CD4-positive, CD25-positive, alpha-beta regulatory T cell (primary cell): ENCODE measurements at regions not wholly inside any gene's neighbourhood (a gene's known extent, or its start where the extent isn't known, plus 50 kb on each side); places are given as distances from the start of the nearest gene placed in this dataset.

Source experiments
- ATAC-seq, 2 donors: fragments of 150-1000 bp; cut with Tn5 transposase; one replicate each; pipeline ENCODE4 v1.10.0; 2021; ENCODE audit warnings: low read depth in 2 of 2, moderate number of reproducible peaks in 2 of 2, moderate library complexity in 1 of 2
- DNase-seq, 3 donors: peaks; one replicate each; pipeline versions ENCODE4 v3.0.0 to v3.0.0-alpha.2; 2012 to 2022; ENCODE audit warnings: mixed read lengths in 1 of 3
- H3K27ac ChIP-seq: one replicate; pipeline ENCODE4 v1.7.0; 2013; ENCODE audit warnings: mild to moderate bottlenecking, low read length; ENCODE audit not compliant: insufficient read depth, poor library complexity, severe bottlenecking
- H3K27me3 ChIP-seq: one replicate; pipeline ENCODE4 v1.7.0; 2013; ENCODE audit warnings: low read length; ENCODE audit not compliant: control insufficient read depth, insufficient read depth
- H3K36me3 ChIP-seq: one replicate; pipeline ENCODE4 v1.7.0; 2013; ENCODE audit warnings: mild to moderate bottlenecking, low read length, moderate library complexity; ENCODE audit not compliant: control insufficient read depth, insufficient read depth
- H3K4me1 ChIP-seq: 2 replicates; pipeline ENCODE4 v1.7.0; 2013; ENCODE audit warnings: mild to moderate bottlenecking, low read length; ENCODE audit not compliant: insufficient read depth, control insufficient read depth, poor library complexity, severe bottlenecking
- H3K4me3 ChIP-seq: one replicate; pipeline ENCODE4 v1.7.0; 2013; ENCODE audit warnings: low read depth, mild to moderate bottlenecking, low read length, moderate library complexity
- H3K9me3 ChIP-seq, 2 experiments: 1 replicate in 1 of 2; 2 replicates in 1 of 2; pipeline ENCODE4 v1.7.0; 2013; ENCODE audit warnings: low read length in 2 of 2, mild to moderate bottlenecking in 1 of 2, moderate library complexity in 1 of 2; ENCODE audit not compliant: control insufficient read depth in 2 of 2
- H3K27ac Mint-ChIP-seq, 3 donors: one replicate each; pipeline ENCODE4 v1.8.0; 2020 to 2022; ENCODE audit warnings: mild to moderate bottlenecking in 3 of 3, mixed read lengths in 3 of 3, moderate library complexity in 2 of 3
- H3K27me3 Mint-ChIP-seq: one replicate; pipeline ENCODE4 v1.8.0; 2022; ENCODE audit warnings: mild to moderate bottlenecking, mixed read lengths
- H3K36me3 Mint-ChIP-seq: one replicate; pipeline ENCODE4 v1.8.0; 2020; ENCODE audit warnings: mixed read lengths
- H3K4me1 Mint-ChIP-seq, 4 donors: one replicate each; pipeline ENCODE4 v1.8.0; 2020 to 2022; ENCODE audit warnings: mixed read lengths in 4 of 4, mild to moderate bottlenecking in 1 of 4
- H3K4me3 Mint-ChIP-seq, 4 donors: one replicate each; pipeline ENCODE4 v1.8.0; 2020 to 2022; ENCODE audit warnings: mild to moderate bottlenecking in 4 of 4, mixed read lengths in 4 of 4, moderate library complexity in 3 of 4
- H3K9me3 Mint-ChIP-seq, 7 donors: one replicate each; pipeline ENCODE4 v1.8.0; 2020 to 2022; ENCODE audit warnings: mixed read lengths in 7 of 7, mild to moderate bottlenecking in 3 of 7, moderate library complexity in 2 of 7

DNA sequence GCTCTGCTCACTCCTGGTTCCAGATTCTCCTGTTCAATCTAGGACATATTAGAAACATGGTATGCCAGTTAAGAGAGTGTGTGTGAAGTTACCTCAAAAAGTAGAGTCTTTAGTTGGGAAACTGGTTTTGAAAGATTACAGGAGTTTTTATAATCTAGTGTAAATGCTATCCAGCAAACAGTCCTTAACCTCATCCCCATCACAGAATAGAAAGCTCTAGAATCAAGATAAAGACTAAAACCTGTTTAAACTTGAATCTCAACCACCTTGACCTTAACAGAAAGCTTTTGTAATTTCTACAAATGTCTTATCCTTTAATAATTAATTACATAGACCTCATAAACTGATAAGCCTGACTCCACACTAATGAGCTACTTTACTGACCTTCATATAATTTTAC lies 1288.7 kb upstream of the SORCS1 start:
- Mint-ChIP-seq H3K4me1 (no peaks in the 10 kb centered on the region), H3K27me3 (no peaks in the 10 kb centered on the region), H3K36me3 (no peaks in the 10 kb centered on the region), H3K9me3 (peaks cover 3 to 24% (median 11%) of the 10 kb centered on the region in 7 donors), H3K27ac (no peak overlapping the region), H3K4me3 (no peak overlapping the region)
- Histone ChIP-seq H3K36me3 (no peaks in the 10 kb centered on the region), H3K4me3 (no peak overlapping the region), H3K27me3 (no peaks in the 10 kb centered on the region), H3K9me3 (no peaks in the 10 kb centered on the region), H3K27ac (no peak overlapping the region), H3K4me1 (no peaks in the 10 kb centered on the region)
- DNase-seq (no peak), ATAC-seq (no peak)

DNA sequence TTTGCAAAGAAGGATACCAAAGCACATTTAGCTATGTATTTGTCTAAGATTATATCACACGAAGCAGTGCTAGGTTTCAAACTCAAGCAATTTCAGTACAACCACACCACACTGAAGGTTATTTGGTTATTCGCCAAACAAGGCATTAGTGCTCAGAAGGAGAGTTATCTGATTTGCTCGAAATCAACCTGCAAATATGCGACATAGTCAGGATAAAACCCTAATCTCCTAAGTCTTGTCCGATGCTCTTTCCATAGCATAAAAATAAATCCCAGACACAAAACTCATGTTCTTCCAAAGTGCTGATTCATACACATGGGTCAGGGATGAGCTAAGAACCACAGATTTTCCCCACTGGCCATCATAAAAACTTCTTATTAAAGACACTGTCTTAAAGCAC lies 1288.0 kb upstream of the SORCS1 start:
- H3K27me3 Mint-ChIP-seq, result no peaks in the 10 kb centered on the region
- Histone ChIP-seq H3K27ac (no peak overlapping the region), H3K4me1 (no peaks in the 10 kb centered on the region), H3K27me3 (no peaks in the 10 kb centered on the region), H3K36me3 (no peaks in the 10 kb centered on the region), H3K9me3 (no peaks in the 10 kb centered on the region), H3K4me3 (no peak overlapping the region)
- H3K4me3 Mint-ChIP-seq, result no peak overlapping the region
- no peaks in the 10 kb centered on the region for H3K36me3 Mint-ChIP-seq
- DNase-seq (no peak), ATAC-seq (no peak)
- H3K9me3 Mint-ChIP-seq, result peaks cover 3 to 24% (median 11%) of the 10 kb centered on the region in 7 donors
- no peaks in the 10 kb centered on the region for H3K4me1 Mint-ChIP-seq
- no peak overlapping the region for H3K27ac Mint-ChIP-seq

DNA sequence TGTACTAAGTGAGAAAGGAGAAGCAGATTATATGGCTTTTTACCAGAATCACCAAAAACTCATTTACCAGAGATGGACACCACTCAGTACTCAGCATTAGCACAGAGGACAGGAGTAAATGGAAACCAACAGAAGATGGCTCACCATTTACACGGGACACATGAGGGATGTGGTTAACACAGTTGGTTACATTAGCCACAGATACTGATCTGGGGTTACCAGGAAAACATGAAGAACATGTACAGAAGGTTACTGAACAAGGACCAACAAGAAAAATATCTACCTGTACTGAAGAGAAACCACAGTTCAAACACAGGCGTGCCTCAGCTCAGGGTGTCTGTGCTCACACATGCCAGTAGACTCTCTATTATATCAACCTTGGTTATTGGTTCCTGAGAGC lies 1285.8 kb upstream of the SORCS1 start:
- DNase-seq, result no peak
- Histone ChIP-seq H3K27me3 (no peaks in the 10 kb centered on the region), H3K36me3 (no peaks in the 10 kb centered on the region), H3K4me1 (no peaks in the 10 kb centered on the region), H3K9me3 (no peaks in the 10 kb centered on the region), H3K27ac (no peak overlapping the region), H3K4me3 (no peak overlapping the region)
- H3K4me1 Mint-ChIP-seq, result no peaks in the 10 kb centered on the region
- no peak for ATAC-seq
- H3K4me3 Mint-ChIP-seq, result no peak overlapping the region
- H3K27ac Mint-ChIP-seq, result no peak overlapping the region
- H3K9me3 Mint-ChIP-seq, result peaks cover 3 to 19% (median 11%) of the 10 kb centered on the region in 7 donors
- no peaks in the 10 kb centered on the region for H3K36me3 Mint-ChIP-seq
- H3K27me3 Mint-ChIP-seq, result no peaks in the 10 kb centered on the region

DNA sequence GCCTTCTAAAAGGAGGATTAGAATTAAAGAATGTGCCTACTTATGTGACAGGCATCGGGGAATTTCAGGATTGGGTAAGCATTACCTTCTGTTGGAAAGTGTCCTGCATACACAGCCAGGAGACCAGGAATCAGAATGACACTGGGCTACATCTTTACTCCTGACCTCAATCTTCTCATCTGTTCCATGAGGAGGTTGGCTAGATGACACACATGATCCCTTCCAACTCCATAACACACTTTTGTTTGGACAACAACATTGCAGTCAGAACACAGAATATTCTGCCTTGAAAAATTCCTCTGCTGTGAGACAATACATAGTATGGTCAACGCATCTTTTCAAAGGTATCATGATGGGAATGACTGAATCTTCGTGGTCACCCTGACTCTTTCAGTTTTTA lies 1281.2 kb upstream of the SORCS1 start:
- Histone ChIP-seq H3K36me3 (no peaks in the 10 kb centered on the region), H3K4me1 (no peaks in the 10 kb centered on the region), H3K27ac (no peak overlapping the region), H3K4me3 (no peak overlapping the region), H3K9me3 (peaks cover 0 to 2% of the 10 kb centered on the region in 2 experiments), H3K27me3 (no peaks in the 10 kb centered on the region)
- Mint-ChIP-seq H3K27ac (no peak overlapping the region), H3K4me3 (no peak overlapping the region), H3K36me3 (no peaks in the 10 kb centered on the region), H3K27me3 (no peaks in the 10 kb centered on the region), H3K9me3 (peaks cover 0 to 26% (median 4%) of the 10 kb centered on the region in 7 donors), H3K4me1 (no peaks in the 10 kb centered on the region)
- DNase-seq (no peak), ATAC-seq (no peak)

DNA sequence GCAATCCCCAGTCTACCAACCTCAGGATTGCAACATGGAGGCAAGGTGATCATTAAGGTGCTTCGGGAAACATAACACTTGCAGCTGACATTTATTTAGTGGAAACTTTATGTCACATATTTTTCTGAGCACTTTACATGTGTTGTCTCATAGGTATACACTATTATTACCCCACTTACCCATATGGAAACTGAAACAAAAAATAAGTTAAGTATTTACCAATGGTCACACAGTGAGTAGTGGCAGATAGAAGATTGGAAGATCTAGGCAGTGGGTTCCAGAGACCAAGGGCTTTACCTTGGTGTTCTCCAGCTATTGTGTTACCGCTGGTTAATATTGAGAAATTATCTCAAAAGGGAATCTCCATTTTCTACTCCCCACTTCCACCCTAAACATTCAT lies 1279.1 kb upstream of the SORCS1 start:
- Mint-ChIP-seq H3K4me1 (no peaks in the 10 kb centered on the region), H3K27me3 (no peaks in the 10 kb centered on the region), H3K4me3 (no peak overlapping the region), H3K27ac (no peak overlapping the region), H3K36me3 (no peaks in the 10 kb centered on the region), H3K9me3 (peaks cover 0 to 16% (median 5%) of the 10 kb centered on the region in 7 donors)
- peaks cover 4 to 5% of the 10 kb centered on the region in 2 experiments for H3K9me3 ChIP-seq
- no peaks in the 10 kb centered on the region for H3K36me3 ChIP-seq
- DNase-seq (no peak), ATAC-seq (no peak)
- no peak overlapping the region for H3K4me3 ChIP-seq
- no peak overlapping the region for H3K27ac ChIP-seq
- no peaks in the 10 kb centered on the region for H3K27me3 ChIP-seq
- H3K4me1 ChIP-seq, result no peaks in the 10 kb centered on the region

DNA sequence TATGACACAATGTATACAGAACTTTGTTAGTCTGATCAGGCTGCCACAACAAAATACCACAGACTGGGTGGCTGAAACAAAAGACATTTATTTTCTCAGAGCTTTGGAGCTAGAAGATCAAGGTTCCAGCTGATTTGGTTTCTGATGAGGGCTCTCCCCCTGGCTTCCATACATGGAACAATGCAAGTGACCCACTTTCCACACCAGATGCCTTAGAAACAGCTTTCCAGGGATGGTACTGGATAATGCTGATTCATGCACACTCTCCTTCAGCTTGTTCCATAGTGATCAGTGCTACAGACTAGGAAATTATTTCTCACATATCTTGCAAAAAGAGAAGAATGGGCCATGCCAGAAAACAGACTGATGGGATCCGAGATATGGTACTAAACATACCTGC lies 1274.9 kb upstream of the SORCS1 start:
- Mint-ChIP-seq H3K4me1 (no peaks in the 10 kb centered on the region), H3K36me3 (no peaks in the 10 kb centered on the region), H3K27me3 (no peaks in the 10 kb centered on the region), H3K27ac (no peak overlapping the region), H3K4me3 (no peak overlapping the region), H3K9me3 (peaks cover 1 to 25% (median 13%) of the 10 kb centered on the region in 7 donors)
- H3K36me3 ChIP-seq, result no peaks in the 10 kb centered on the region
- no peak overlapping the region for H3K27ac ChIP-seq
- peaks cover 4 to 5% of the 10 kb centered on the region in 2 experiments for H3K9me3 ChIP-seq
- no peak overlapping the region for H3K4me3 ChIP-seq
- no peaks in the 10 kb centered on the region for H3K4me1 ChIP-seq
- DNase-seq (no peak), ATAC-seq (no peak)
- H3K27me3 ChIP-seq, result no peaks in the 10 kb centered on the region

DNA sequence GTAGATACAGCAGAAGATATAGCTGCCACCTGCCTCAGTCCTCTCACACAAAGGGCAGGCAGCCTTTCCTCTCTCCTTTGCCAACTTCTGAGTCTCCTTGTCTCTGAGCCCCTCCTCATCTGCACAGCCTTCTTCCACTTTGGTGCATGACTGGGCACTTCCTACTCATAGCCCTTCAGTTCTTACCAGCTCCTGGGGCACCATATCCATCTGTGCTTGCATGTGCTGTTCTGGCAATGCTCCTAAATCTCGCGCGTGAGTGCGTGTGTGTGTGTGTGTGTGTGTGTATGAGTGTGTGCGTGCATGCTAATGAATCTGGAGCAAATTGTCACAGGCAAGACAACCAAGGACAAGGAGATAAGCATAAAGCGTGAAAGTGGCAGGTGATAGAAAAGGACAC lies 1271.6 kb upstream of the SORCS1 start:
- Mint-ChIP-seq H3K9me3 (peaks cover 2 to 24% (median 8%) of the 10 kb centered on the region in 7 donors), H3K4me3 (no peak overlapping the region), H3K27me3 (no peaks in the 10 kb centered on the region), H3K36me3 (no peaks in the 10 kb centered on the region), H3K4me1 (no peaks in the 10 kb centered on the region), H3K27ac (no peak overlapping the region)
- Histone ChIP-seq H3K9me3 (peaks cover 3 to 4% of the 10 kb centered on the region in 2 experiments), H3K36me3 (no peaks in the 10 kb centered on the region), H3K27me3 (no peaks in the 10 kb centered on the region), H3K4me3 (no peak overlapping the region), H3K4me1 (no peaks in the 10 kb centered on the region), H3K27ac (no peak overlapping the region)
- ATAC-seq, result no peak
- no peak for DNase-seq

DNA sequence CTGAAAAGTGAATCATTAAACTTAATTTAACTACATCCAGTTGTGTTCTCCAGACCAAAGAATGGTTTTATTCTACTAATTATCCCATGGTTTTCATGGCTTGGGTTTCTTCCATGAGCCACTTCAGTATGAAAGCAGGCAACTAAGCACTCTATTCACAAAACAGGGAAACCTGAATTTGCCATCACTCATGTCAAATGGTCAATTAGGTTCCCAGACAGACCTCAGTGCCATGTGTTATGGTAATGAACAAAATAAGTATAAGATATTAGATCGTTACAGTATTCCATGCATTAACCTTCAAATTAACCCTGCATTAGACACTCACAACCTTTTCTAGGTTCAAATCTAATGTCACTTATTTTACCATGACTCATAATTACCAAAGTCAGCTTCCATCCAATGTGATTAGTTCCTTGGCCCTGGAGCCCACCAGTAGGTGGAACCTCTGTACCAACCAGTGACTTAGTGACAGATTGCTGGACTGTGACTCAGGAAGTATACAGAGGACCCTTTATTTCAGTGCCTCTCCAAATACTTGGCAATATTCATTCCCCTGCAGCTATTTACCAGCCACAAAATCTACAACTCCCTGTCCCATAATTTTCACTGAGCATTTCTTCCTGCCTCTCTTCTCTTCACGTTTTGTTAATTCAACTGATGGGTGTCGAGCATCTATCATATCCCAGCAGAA lies 1270.2 kb upstream of the SORCS1 start:
- Histone ChIP-seq H3K4me3 (no peak overlapping the region), H3K4me1 (no peaks in the 10 kb centered on the region), H3K36me3 (no peaks in the 10 kb centered on the region), H3K9me3 (peaks cover 0 to 8% of the 10 kb centered on the region in 2 experiments), H3K27ac (no peak overlapping the region), H3K27me3 (no peaks in the 10 kb centered on the region)
- no peak for DNase-seq
- H3K27me3 Mint-ChIP-seq, result no peaks in the 10 kb centered on the region
- no peak for ATAC-seq
- peaks cover 2 to 24% (median 8%) of the 10 kb centered on the region in 7 donors for H3K9me3 Mint-ChIP-seq
- no peaks in the 10 kb centered on the region for H3K4me1 Mint-ChIP-seq
- H3K27ac Mint-ChIP-seq, result no peak overlapping the region
- H3K36me3 Mint-ChIP-seq, result no peaks in the 10 kb centered on the region
- H3K4me3 Mint-ChIP-seq, result no peak overlapping the region
